ENCODE measurements at regions not wholly inside any gene's neighbourhood (a gene's known extent, or its start where the extent isn't known, plus 50 kb on each side); places are given as distances from the start of the nearest gene placed in this dataset.
"Not testable (repeated sequence)": the region's sequence is repeated elsewhere in the genome, so short reads cannot be mapped to it uniquely, and the experiment has no call there.

- H3K36me3 ChIP-seq (ENCODE audit: low read depth, missing control alignments) = no peaks in the 10 kb centered on the region
- H3K27ac ChIP-seq = no peak overlapping the region
- H3K27me3 ChIP-seq = no peaks in the 10 kb centered on the region
- 69 to 70% methylated on average over 9 of the region's 9 CpGs for WGBS, 2 donors
- no peaks in the 10 kb centered on the region for H3K9me3 ChIP-seq
- DNase-seq = no peak
- intact Hi-C loops (cut with DNase I; ENCODE audit: low total_unique reads) = no loop called here
- H3K4me1 ChIP-seq = no peaks in the 10 kb centered on the region
- no peak for TF ChIP-seq POLR2A (IDR thresholded peaks at IDR 0.05)
- TF ChIP-seq CTCF (IDR thresholded peaks at IDR 0.05) = no peak
- H3K4me3 ChIP-seq = no peak overlapping the region
Measured at GRCh38 chr4:26192899-26193869, 127.6 kb upstream of the RBPJ start.

GRCh38 chr4:26194764-26195163, 126.0 kb upstream of the RBPJ start:
- H3K9me3 ChIP-seq = no peaks in the 10 kb centered on the region
- no peak overlapping the region for H3K27ac ChIP-seq
- TF ChIP-seq POLR2A (IDR thresholded peaks at IDR 0.05) = no peak
- no peak for TF ChIP-seq CTCF (IDR thresholded peaks at IDR 0.05)
- intact Hi-C loops (cut with DNase I; ENCODE audit: low total_unique reads) = no loop called here
- no peak for DNase-seq
- no peaks in the 10 kb centered on the region for H3K4me1 ChIP-seq
- H3K4me3 ChIP-seq = no peak overlapping the region
- H3K36me3 ChIP-seq (ENCODE audit: low read depth, missing control alignments) = no peaks in the 10 kb centered on the region
- 88 to 92% methylated on average over 3 of the region's 3 CpGs for WGBS, 2 donors
- no peaks in the 10 kb centered on the region for H3K27me3 ChIP-seq

- Histone ChIP-seq H3K36me3 (ENCODE audit: low read depth, missing control alignments) (no peaks in the 10 kb centered on the region), H3K9me3 (no peaks in the 10 kb centered on the region), H3K4me3 (no peak overlapping the region), H3K27me3 (no peaks in the 10 kb centered on the region), H3K4me1 (no peaks in the 10 kb centered on the region), H3K27ac (no peak overlapping the region)
- 88 to 92% methylated on average over 5 of the region's 5 CpGs for WGBS, 2 donors
- intact Hi-C loops (cut with DNase I; ENCODE audit: low total_unique reads) = no loop called here
- TF ChIP-seq POLR2A (IDR thresholded peaks at IDR 0.05) = no peak
- no peak for TF ChIP-seq CTCF (IDR thresholded peaks at IDR 0.05)
- no peak for DNase-seq
Measured at GRCh38 chr4:26196567-26196966, 124.2 kb upstream of the RBPJ start.

- Histone ChIP-seq H3K4me1 (no peaks in the 10 kb centered on the region), H3K4me3 (no peak overlapping the region), H3K27ac (no peak overlapping the region), H3K27me3 (no peaks in the 10 kb centered on the region), H3K36me3 (ENCODE audit: low read depth, missing control alignments) (no peaks in the 10 kb centered on the region), H3K9me3 (no peaks in the 10 kb centered on the region)
- intact Hi-C loops (cut with DNase I; ENCODE audit: low total_unique reads) = no loop called here
- TF ChIP-seq CTCF (IDR thresholded peaks at IDR 0.05) (no peak), POLR2A (IDR thresholded peaks at IDR 0.05) (no peak)
- WGBS, 2 donors = 83 to 93% methylated on average over 9 of the region's 9 CpGs
- no peak for DNase-seq
Measured at GRCh38 chr4:26197018-26197779, 123.6 kb upstream of the RBPJ start.

GRCh38 chr4:26198931-26199330, 121.9 kb upstream of the RBPJ start:
- H3K9me3 ChIP-seq; H3K27me3 ChIP-seq; H3K4me1 ChIP-seq; DNase-seq; H3K4me3 ChIP-seq; H3K27ac ChIP-seq; intact Hi-C loops (cut with DNase I; ENCODE audit: low total_unique reads); H3K36me3 ChIP-seq (ENCODE audit: low read depth, missing control alignments): not testable (repeated sequence)
- WGBS, 2 donors = 83 to 87% methylated on average over 8 of the region's 8 CpGs

All from testis (tissue), 2 donors.